OCI-LY7 (cell line): ENCODE measurements at regions not wholly inside any gene's neighbourhood (a gene's known extent, or its start where the extent isn't known, plus 50 kb on each side); places are given as distances from the start of the nearest gene placed in this dataset.

Experiments used
- CTCF ChIP-seq: fragments of 200-600 bp; sonication (generic); conservative IDR thresholded peaks from 2 replicates; pipeline ENCODE4 v1.5.1; 2014; ENCODE audit warnings: mild to moderate bottlenecking, antibody characterized with exemption, low read length, moderate library complexity, mixed read lengths
- EZH2phosphoT487 ChIP-seq: fragments of 200-600 bp; sonication (generic); IDR thresholded peaks from 2 replicates; pipeline ENCODE4 v1.6.1; 2018; ENCODE audit warnings: low read depth, borderline replicate concordance, mild to moderate bottlenecking, mixed run types, antibody characterized with exemption, low read length, moderate library complexity, mixed read lengths

- TF ChIP-seq EZH2phosphoT487 (no peak), CTCF (peak; percentile 48; the same call in 1 of the 2 replicates)
Observed at GRCh38 chrY:15468091-15468490, 943.8 kb downstream of the NLGN4Y start.
